ENCODE measurements at regions not wholly inside any gene's neighbourhood (a gene's known extent, or its start where the extent isn't known, plus 50 kb on each side); places are given as distances from the start of the nearest gene placed in this dataset.

DNA sequence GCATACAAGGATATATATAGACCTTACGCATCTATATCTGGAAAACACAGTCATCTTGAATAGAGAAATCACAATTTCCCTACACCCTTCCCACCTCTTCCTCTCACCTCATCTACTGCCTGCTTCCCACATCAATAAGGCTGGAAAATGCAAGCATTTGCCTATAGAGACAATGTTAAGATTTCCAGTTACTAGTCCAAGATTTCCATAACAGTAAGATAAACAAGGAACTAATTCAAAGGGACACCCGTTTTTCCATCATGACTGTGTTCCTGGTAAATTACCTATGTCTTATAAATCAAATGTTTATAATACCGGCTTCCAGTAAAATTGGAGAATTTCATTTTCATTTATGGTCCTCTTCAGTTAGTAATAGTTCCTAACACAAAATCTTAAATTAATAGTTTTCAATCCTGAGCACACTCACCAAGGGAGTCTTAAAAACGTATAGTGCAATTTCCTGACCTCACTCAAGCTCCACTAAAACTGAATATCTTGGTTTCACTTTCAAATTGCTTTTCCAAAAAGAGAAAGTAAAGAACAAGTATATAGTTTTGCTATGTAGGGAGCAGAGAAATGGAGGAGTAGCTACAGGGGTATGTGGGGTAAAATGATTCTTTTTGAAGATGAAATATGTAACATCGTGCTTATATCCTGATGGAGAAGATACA is 398.7 kb downstream of the PLPP3 start:
- no peaks in the 10 kb centered on the region for H3K36me3 Mint-ChIP-seq (ENCODE audit: insufficient read depth)
- ATAC-seq, result no peak
- no peak for DNase-seq
- no peaks in the 10 kb centered on the region for H3K4me1 Mint-ChIP-seq (ENCODE audit: low read depth)
- no peaks in the 10 kb centered on the region for H3K27me3 Mint-ChIP-seq (ENCODE audit: low read depth)
- H3K9me3 Mint-ChIP-seq, result no peaks in the 10 kb centered on the region
- H3K4me3 Mint-ChIP-seq, result no peak overlapping the region

DNA sequence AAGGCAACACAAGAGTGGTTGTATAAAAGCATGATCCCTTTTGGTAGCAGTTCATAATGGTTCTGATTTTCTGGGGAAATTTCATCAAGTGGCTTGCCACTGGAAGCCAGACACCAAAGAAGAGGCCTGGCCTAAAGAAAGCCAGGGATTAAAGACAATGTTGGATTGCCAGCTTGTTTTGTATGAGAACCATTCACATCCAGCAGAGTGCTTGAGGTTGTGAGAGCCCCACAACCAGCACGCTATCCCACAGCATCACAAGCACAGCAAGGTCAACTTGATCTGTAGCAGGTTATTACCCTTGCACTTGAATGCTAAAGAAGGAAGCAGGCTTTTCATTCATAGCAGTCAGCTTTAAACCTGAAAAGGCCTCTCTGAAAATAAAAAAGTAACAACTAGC is 399.8 kb downstream of the PLPP3 start:
- Mint-ChIP-seq H3K4me3 (no peak overlapping the region), H3K9me3 (no peaks in the 10 kb centered on the region), H3K36me3 (ENCODE audit: insufficient read depth) (no peaks in the 10 kb centered on the region), H3K27me3 (ENCODE audit: low read depth) (no peaks in the 10 kb centered on the region), H3K4me1 (ENCODE audit: low read depth) (no peaks in the 10 kb centered on the region)
- ATAC-seq, result no peak
- no peak for DNase-seq

DNA sequence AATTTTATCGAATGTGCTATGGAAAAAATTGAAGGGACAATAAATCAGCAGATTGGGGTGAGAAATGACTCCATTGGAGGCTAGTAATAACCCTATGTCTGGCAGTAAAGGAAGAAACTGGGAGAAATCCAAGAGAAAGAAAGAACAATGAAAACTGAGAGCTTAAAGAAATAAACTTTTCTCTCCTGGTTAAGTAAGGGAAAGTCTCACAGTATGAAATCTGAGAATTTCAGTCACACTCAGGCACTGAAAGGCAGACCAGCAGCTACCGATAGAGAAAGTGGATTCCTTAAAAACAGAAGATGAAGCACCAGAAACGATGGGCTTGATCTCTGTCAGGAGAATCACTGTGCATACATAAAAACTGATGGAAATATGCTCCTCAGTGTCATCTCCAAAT is 404.2 kb downstream of the PLPP3 start:
- DNase-seq (no peak), ATAC-seq (no peak)
- H3K27me3 Mint-ChIP-seq (ENCODE audit: low read depth), result peaks cover 3% of the 10 kb centered on the region
- H3K9me3 Mint-ChIP-seq, result no peaks in the 10 kb centered on the region
- no peak overlapping the region for H3K4me3 Mint-ChIP-seq
- no peaks in the 10 kb centered on the region for H3K4me1 Mint-ChIP-seq (ENCODE audit: low read depth)
- H3K36me3 Mint-ChIP-seq (ENCODE audit: insufficient read depth), result no peaks in the 10 kb centered on the region

DNA sequence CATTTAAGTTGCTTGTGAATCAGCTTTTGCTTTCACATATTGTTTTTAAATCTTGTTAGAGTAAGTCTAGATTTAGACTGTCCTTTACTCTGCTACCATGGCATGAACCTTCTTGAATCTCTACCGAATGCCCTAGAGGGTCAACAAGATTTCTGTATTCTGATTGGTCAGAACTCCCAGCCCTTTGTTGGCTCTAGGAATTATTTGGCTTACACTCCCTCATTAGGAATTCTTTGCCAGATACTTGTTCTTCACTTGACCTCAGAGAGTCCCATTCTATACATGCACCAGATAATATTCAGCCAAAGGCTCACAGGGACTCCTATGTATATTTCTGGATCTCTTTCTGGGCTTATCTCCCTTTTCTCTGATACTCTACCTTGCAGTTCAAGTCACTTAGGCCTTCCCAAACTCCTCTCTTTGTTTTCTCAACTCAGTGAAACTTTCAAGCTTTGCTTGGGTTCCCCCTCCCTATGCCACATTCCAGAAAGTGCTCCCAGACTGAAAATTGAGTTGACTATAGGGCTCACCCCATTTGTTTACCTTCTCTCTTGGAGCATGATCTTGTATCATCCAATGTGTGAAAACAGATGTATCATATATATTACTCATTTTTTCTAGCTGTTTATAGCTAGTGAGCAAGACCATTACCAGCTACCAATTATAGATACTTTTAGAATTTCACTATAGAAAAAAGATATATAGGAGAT is 405.0 kb downstream of the PLPP3 start:
- H3K36me3 Mint-ChIP-seq (ENCODE audit: insufficient read depth), result no peaks in the 10 kb centered on the region
- ATAC-seq, result no peak
- H3K4me1 Mint-ChIP-seq (ENCODE audit: low read depth), result no peaks in the 10 kb centered on the region
- no peak for DNase-seq
- no peak overlapping the region for H3K4me3 Mint-ChIP-seq
- H3K9me3 Mint-ChIP-seq, result no peaks in the 10 kb centered on the region
- H3K27me3 Mint-ChIP-seq (ENCODE audit: low read depth), result peaks cover 3% of the 10 kb centered on the region

DNA sequence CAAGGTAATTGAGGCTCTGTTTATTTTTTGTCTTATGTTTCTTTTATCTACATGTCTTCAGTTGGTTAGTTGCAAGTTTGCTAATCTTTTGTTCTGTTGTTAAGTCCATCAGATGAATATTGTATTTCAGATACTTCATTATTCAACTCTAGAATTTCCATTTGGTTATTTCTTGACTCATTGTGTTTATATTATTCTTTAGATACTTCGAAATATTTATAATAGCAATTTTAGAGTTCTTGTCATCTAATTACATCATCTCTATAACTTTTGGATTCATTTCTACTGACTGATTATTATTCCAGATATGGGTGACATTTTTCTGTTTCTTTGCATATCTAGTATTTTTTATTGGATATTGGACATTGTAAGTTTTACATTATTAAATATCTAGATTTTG is 405.6 kb downstream of the PLPP3 start:
- H3K4me3 Mint-ChIP-seq, result no peak overlapping the region
- no peaks in the 10 kb centered on the region for H3K4me1 Mint-ChIP-seq (ENCODE audit: low read depth)
- H3K36me3 Mint-ChIP-seq (ENCODE audit: insufficient read depth), result no peaks in the 10 kb centered on the region
- ATAC-seq (no peak), DNase-seq (no peak)
- H3K9me3 Mint-ChIP-seq, result no peaks in the 10 kb centered on the region
- peaks cover 3% of the 10 kb centered on the region for H3K27me3 Mint-ChIP-seq (ENCODE audit: low read depth)

DNA sequence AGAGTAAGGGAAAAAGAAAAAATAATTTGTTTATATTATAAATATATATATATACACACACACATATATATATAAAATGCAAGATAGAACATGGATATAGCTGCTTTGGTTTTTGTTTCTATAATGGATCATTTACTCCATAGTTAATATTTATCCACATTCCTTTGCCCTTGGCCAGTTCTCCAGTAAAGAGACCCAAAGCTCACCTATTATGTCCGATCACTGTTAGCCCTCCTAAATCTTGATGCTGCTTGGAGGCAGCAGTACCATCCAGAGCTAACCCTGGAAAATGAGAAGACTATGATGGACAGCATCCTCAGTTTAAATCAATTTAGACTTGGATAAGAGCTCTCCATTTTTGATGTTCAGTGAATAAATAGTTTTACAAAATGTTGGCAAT is 407.7 kb downstream of the PLPP3 start:
- DNase-seq (no peak), ATAC-seq (no peak)
- Mint-ChIP-seq H3K4me3 (no peak overlapping the region), H3K9me3 (no peaks in the 10 kb centered on the region), H3K27me3 (ENCODE audit: low read depth) (peaks cover 3% of the 10 kb centered on the region), H3K4me1 (ENCODE audit: low read depth) (no peaks in the 10 kb centered on the region), H3K36me3 (ENCODE audit: insufficient read depth) (no peaks in the 10 kb centered on the region)

DNA sequence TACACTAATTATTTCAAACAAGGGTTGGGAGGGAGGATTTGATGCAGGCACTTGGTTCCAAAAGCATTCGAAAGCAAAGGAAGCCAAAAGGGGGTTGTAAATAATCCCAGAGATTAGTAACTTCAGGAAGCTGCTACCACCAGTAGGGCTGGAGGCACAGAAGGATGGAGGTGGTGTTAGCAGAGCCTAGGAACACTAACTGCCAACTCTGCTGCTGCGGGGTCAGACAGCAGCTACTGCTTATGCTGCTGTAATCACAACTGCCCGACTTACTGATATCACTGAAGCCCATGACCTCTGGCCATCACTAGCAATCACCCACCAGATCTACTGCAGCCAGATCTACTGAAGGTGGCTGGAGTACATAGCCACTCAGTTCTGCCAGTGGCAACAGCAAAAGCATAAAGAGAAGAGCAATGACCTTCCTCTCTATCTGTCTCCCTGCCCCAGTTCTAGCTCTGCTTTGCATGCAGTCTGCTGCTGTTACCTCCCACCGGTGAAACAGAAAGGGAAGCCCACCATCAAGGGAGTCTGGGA is 408.5 kb downstream of the PLPP3 start:
- Mint-ChIP-seq H3K4me3 (no peak overlapping the region), H3K4me1 (ENCODE audit: low read depth) (no peaks in the 10 kb centered on the region), H3K36me3 (ENCODE audit: insufficient read depth) (no peaks in the 10 kb centered on the region), H3K27me3 (ENCODE audit: low read depth) (peaks cover 3% of the 10 kb centered on the region), H3K9me3 (peaks cover 2% of the 10 kb centered on the region)
- no peak for DNase-seq
- ATAC-seq, result no peak

DNA sequence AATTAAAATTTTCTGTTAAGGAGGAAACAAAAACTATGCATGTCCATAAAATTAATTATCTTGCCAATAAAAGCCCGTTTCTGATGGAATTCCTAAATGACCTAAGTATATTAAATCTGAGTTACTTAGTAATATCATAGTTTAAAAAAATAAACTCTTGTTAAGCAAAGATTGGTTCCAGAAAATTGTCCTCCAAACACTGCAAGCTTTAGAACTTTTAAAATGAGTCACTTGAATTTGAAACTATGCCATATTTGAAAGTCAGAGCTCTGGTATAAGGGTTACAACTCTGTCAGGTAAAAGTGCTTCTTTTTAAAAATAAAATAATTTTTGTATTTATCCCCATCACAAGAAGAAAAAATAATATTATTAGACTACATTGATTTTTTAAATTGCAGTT is 409.5 kb downstream of the PLPP3 start:
- Mint-ChIP-seq H3K4me3 (no peak overlapping the region), H3K27me3 (ENCODE audit: low read depth) (peaks cover 3% of the 10 kb centered on the region), H3K9me3 (peaks cover 3% of the 10 kb centered on the region), H3K4me1 (ENCODE audit: low read depth) (no peaks in the 10 kb centered on the region), H3K36me3 (ENCODE audit: insufficient read depth) (no peaks in the 10 kb centered on the region)
- ATAC-seq (no peak), DNase-seq (no peak)

DNA sequence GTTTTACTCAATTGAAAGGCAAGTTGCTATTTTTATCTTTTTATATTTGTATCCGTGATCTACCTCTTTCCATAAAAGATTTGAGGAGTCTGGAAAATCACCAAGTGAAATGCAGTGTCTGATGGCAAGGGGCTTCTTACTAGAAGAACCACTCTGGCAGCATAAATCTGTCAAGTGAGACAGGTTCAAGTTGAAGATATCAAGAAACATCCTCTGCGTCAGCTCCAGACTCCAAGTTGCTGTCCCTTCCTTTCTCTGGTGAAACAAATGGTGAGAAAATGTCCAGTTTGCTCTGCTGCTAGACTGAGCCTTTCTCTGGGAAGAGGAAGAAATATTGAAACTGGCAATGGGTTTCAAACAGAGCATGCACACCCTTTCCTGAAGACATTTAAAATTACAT is 411.2 kb downstream of the PLPP3 start:
- no peak for ATAC-seq
- Mint-ChIP-seq H3K27me3 (ENCODE audit: low read depth) (no peaks in the 10 kb centered on the region), H3K4me1 (ENCODE audit: low read depth) (no peaks in the 10 kb centered on the region), H3K36me3 (ENCODE audit: insufficient read depth) (no peaks in the 10 kb centered on the region), H3K4me3 (no peak overlapping the region), H3K9me3 (peaks cover 6% of the 10 kb centered on the region)
- DNase-seq, result no peak

DNA sequence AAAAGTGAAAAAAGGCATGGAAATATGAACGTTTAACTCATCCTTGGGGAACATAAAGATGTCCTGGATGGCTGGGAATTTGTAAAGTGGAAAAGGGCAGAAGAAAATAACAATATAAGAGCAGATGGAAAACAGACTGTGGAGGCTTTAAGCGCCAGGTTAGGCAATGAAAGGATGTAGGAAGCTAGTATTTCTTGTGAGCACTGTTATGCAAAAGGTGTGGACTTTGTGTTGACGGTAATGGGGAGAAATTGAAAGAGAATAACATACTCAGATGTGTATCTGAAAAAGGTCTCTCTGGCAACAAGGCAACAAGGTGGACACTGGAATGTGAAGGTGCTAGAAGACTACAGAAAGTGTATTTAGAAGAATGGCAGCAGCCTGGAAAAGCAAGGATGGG is 411.8 kb downstream of the PLPP3 start:
- ATAC-seq (no peak), DNase-seq (no peak)
- Mint-ChIP-seq H3K4me1 (ENCODE audit: low read depth) (no peaks in the 10 kb centered on the region), H3K9me3 (peaks cover 6% of the 10 kb centered on the region), H3K4me3 (no peak overlapping the region), H3K27me3 (ENCODE audit: low read depth) (no peaks in the 10 kb centered on the region), H3K36me3 (ENCODE audit: insufficient read depth) (no peaks in the 10 kb centered on the region)

DNA sequence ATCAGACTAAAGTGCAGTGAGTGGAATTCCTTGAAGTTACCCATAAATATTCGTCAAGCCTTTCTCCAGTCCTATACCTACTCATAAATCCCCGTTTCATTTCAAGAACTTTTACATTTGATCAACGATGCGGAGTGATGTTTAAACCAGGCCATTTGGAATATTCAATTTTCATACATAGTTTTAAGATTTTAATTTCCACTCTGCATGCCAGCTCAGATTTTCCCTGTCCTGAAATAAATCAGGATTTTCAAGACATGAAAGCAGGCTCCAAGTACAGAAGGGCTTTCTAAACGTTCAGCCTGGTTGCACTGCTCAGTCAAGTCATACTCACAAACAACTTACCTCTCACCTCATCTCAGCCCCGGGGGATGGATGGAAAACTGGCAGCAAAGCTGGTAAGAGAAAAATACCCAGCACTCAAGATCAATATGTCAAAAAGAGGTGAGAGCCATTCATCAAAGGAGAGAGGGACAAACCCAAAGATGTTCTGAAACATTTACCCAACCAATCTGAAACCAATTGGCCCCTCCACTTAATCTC is 418.5 kb downstream of the PLPP3 start:
- DNase-seq (no peak), ATAC-seq (no peak)
- Mint-ChIP-seq H3K27me3 (ENCODE audit: low read depth) (peaks cover 3% of the 10 kb centered on the region), H3K36me3 (ENCODE audit: insufficient read depth) (no peaks in the 10 kb centered on the region), H3K4me1 (ENCODE audit: low read depth) (no peaks in the 10 kb centered on the region), H3K4me3 (no peak overlapping the region), H3K9me3 (peaks cover 4% of the 10 kb centered on the region)

DNA sequence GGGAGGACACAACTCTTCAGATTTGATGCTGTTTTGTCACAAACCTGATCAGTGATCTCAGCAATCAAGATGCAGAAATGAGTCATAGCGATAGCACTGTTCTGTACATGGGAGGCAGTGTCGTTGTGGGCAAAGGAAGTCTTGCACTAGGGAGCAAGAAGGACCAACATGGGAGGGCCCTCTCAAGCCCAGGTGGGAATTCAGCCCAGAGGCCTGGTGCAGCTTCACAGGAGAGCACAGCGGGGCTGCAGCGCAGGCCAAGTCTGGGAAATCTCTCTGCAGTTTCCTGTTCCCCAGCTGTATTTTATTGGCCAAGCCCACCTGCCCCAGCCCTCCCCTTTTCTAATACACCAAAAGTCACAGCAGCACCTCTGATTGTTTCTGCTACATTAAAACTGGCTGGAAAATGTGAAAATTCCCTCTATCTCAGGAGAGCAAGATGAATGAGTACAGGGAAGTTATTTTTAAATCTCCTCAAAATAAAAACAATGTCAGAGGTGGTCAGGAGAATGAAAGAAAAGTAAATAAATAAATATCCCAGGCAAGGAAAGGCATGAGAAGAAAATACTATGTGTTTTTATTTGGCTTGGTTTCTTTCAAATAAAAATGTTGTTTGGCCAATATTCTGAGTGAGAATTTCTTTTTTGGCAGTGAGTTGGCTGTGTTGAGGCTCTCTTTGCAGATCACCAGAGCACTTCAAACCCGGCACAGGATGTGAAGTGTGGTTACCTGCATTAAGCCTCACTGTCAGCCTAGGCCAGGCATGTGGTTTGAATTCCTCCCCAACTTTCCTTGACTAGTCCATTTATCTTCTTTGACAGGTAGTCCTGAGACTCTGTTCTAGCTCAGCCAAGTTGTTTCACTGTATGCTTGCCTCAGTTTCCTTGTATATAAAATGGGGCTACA is 422.1 kb downstream of the PLPP3 start:
- no peak for ATAC-seq
- no peak overlapping the region for H3K4me3 Mint-ChIP-seq

DNA sequence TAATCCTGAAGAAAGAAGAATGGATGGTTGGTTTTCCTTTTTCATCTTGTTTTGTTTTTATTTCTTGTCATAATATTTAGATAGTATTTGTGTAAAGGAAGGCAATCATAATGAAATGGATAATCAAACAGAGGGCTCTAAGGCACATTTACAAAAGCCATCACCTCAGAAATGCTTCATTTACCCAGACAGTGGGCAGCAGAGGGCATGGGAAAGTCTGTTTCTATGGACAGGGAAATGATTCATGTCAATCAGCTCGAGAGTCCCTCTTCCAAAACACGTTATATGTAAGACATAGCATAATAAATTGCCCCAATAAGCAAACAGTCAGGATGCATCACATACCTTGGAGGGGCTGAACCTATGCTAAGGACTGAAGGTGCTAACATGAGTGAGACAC is 426.1 kb downstream of the PLPP3 start:
- no peak for DNase-seq
- no peaks in the 10 kb centered on the region for H3K9me3 Mint-ChIP-seq
- H3K27me3 Mint-ChIP-seq (ENCODE audit: low read depth), result peaks cover 2% of the 10 kb centered on the region
- no peak overlapping the region for H3K4me3 Mint-ChIP-seq
- no peaks in the 10 kb centered on the region for H3K36me3 Mint-ChIP-seq (ENCODE audit: insufficient read depth)
- no peaks in the 10 kb centered on the region for H3K4me1 Mint-ChIP-seq (ENCODE audit: low read depth)
- ATAC-seq, result no peak

More for the DNA sequence above, 422.1 kb downstream of the PLPP3 start:
- H3K27me3 Mint-ChIP-seq (ENCODE audit: low read depth), result peaks cover 3% of the 10 kb centered on the region
- H3K4me1 Mint-ChIP-seq (ENCODE audit: low read depth), result no peaks in the 10 kb centered on the region
- no peaks in the 10 kb centered on the region for H3K36me3 Mint-ChIP-seq (ENCODE audit: insufficient read depth)
- no peak for DNase-seq
- H3K9me3 Mint-ChIP-seq, result no peaks in the 10 kb centered on the region

DNA sequence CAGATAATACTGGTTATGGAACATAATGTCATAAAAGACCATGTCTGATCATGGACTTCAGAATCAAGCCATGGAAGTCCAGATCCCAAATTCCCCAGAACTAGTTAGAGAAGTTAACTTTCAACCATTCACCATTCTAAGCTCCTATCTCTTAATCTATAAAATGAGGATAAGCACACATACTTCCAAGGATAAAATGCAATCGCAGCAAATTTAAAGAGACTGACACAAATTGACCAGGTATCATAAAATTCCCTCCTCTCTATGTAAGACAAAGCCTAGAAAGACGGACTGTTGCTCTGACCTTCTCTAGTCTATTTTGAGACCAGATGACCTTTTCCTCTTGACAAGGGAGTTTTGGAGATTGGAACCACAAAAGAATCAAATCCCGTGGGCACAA is 426.7 kb downstream of the PLPP3 start:
- no peaks in the 10 kb centered on the region for H3K36me3 Mint-ChIP-seq (ENCODE audit: insufficient read depth)
- no peaks in the 10 kb centered on the region for H3K4me1 Mint-ChIP-seq (ENCODE audit: low read depth)
- H3K27me3 Mint-ChIP-seq (ENCODE audit: low read depth), result peaks cover 2% of the 10 kb centered on the region
- DNase-seq, result no peak
- no peak overlapping the region for H3K4me3 Mint-ChIP-seq
- ATAC-seq, result no peak
- H3K9me3 Mint-ChIP-seq, result no peaks in the 10 kb centered on the region
